ENCODE measurements at regions not wholly inside any gene's neighbourhood (a gene's known extent, or its start where the extent isn't known, plus 50 kb on each side); places are given as distances from the start of the nearest gene placed in this dataset.

DNA sequence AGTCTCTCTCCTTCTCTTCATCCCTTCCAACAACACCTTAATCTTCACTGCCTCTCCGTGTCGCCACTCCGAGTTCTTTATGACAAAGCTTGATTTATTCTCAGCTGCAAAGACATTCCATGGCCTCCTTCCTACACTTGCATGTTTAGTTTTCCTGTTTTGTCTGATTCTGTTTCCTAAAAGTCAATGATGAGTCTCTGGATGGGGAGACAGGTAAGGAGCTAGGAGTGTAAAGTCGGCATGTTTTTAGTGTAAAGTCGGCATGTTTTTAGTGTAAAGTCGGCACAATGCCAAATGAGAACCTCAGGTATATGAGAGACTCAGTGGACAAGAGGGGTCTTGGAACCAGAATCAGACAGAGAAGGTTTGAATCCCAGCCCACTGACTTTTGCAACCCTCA is 362.3 kb upstream of the EEF2KMT start:
- Histone ChIP-seq H3K27ac (no peak overlapping the region), H3K27me3 (no peaks in the 10 kb centered on the region), H3K4me1 (no peaks in the 10 kb centered on the region), H3K9me3 (no peaks in the 10 kb centered on the region), H3K36me3 (no peaks in the 10 kb centered on the region), H3K4me3 (no peak overlapping the region)
- 87 to 89% methylated on average over 6 of the region's 6 CpGs for whole genome bisulfite sequencing, 2 donors
- TF ChIP-seq POLR2A (IDR thresholded peaks at IDR 0.05) = no peak
- no peak for DNase-seq
- ATAC-seq (ENCODE audit: low FRiP score in 2 of 2) = no peak

GRCh38 chr16:5455110-5455509 is 357.5 kb upstream of the EEF2KMT start:
- Histone ChIP-seq H3K27me3 (no peaks in the 10 kb centered on the region), H3K9me3 (no peaks in the 10 kb centered on the region), H3K4me1 (no peaks in the 10 kb centered on the region), H3K27ac (no peak overlapping the region), H3K4me3 (no peak overlapping the region), H3K36me3 (no peaks in the 10 kb centered on the region)
- DNase-seq (no peak), ATAC-seq (ENCODE audit: low FRiP score in 2 of 2) (no peak)
- TF ChIP-seq, protein P1, sequence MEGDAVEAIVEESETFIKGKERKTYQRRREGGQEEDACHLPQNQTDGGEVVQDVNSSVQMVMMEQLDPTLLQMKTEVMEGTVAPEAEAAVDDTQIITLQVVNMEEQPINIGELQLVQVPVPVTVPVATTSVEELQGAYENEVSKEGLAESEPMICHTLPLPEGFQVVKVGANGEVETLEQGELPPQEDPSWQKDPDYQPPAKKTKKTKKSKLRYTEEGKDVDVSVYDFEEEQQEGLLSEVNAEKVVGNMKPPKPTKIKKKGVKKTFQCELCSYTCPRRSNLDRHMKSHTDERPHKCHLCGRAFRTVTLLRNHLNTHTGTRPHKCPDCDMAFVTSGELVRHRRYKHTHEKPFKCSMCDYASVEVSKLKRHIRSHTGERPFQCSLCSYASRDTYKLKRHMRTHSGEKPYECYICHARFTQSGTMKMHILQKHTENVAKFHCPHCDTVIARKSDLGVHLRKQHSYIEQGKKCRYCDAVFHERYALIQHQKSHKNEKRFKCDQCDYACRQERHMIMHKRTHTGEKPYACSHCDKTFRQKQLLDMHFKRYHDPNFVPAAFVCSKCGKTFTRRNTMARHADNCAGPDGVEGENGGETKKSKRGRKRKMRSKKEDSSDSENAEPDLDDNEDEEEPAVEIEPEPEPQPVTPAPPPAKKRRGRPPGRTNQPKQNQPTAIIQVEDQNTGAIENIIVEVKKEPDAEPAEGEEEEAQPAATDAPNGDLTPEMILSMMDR (IDR thresholded peaks at IDR 0.05) = no peak
- TF ChIP-seq POLR2AphosphoS5 (IDR thresholded peaks at IDR 0.05) = no peak
- TF ChIP-seq EP300 (IDR thresholded peaks at IDR 0.05) = no peak
- TF ChIP-seq POLR2A (IDR thresholded peaks at IDR 0.05) = no peak
- WGBS, 2 donors = 100% methylated on average over 1 of the region's 1 CpG

DNA sequence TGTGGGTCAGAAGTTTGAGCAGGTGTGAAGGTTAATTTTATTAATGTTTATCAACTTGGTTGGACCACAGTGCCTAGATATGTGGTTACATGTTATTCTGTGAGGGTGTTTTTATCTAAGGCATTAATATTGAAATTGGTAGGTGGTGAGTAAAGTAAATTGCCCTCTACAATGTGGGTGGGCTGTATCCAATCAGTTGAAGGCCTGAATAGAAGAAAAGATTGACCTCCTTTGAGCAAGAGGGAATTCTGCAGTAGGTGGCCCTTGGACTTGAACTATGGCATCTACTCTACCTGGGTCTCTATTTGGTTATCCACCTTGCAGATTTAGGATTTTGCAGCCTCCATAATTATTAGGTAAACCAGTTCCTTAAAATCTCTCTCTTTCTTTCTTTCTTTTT is 356.8 kb upstream of the EEF2KMT start:
- no peak for TF ChIP-seq EP300 (IDR thresholded peaks at IDR 0.05)
- TF ChIP-seq POLR2A (IDR thresholded peaks at IDR 0.05) = no peak
- TF ChIP-seq, protein P1 (IDR thresholded peaks at IDR 0.05) = no peak
- TF ChIP-seq POLR2AphosphoS5 (IDR thresholded peaks at IDR 0.05) = no peak
- no peaks in the 10 kb centered on the region for H3K36me3 ChIP-seq
- H3K27me3 ChIP-seq = no peaks in the 10 kb centered on the region
- no peaks in the 10 kb centered on the region for H3K4me1 ChIP-seq
- no peak for DNase-seq
- no peak for ATAC-seq (ENCODE audit: low FRiP score in 2 of 2)
- H3K4me3 ChIP-seq = no peak overlapping the region
- H3K27ac ChIP-seq = no peak overlapping the region
- H3K9me3 ChIP-seq = no peaks in the 10 kb centered on the region

DNA sequence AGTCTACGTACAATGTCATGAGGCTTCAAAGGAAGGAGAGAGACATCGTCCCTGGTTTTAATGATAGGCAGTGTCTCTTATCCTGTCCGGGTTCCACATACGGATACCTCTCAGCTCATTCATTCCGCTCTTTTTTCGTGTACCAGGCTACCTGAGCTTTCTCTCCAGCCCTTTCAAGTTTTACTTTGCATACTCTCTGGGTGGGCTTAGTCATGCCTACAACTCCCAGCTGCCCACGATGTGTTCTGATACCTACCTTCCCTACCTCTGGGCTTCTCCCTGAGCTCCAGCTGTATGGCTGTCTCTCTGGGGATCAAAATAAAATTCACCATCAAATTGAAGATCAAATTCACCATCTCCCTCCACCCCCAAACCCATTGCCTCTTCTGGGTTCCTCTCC is 354.0 kb upstream of the EEF2KMT start:
- TF ChIP-seq POLR2A (IDR thresholded peaks at IDR 0.05) = no peak
- Histone ChIP-seq H3K4me1 (no peaks in the 10 kb centered on the region), H3K27ac (no peak overlapping the region), H3K9me3 (no peaks in the 10 kb centered on the region), H3K27me3 (no peaks in the 10 kb centered on the region), H3K4me3 (no peak overlapping the region), H3K36me3 (no peaks in the 10 kb centered on the region)
- no peak for ATAC-seq (ENCODE audit: low FRiP score in 2 of 2)
- DNase-seq = no peak
- 44 to 46% methylated on average over 7 of the region's 7 CpGs for WGBS, 2 donors

- DNase-seq (no peak), ATAC-seq (ENCODE audit: low FRiP score in 2 of 2) (no peak)
- no peaks in the 10 kb centered on the region for H3K9me3 ChIP-seq
- no peaks in the 10 kb centered on the region for H3K36me3 ChIP-seq
- no peaks in the 10 kb centered on the region for H3K27me3 ChIP-seq
- TF ChIP-seq POLR2AphosphoS5 (IDR thresholded peaks at IDR 0.05) (no peak), POLR2A (IDR thresholded peaks at IDR 0.05) (no peak), EP300 (IDR thresholded peaks at IDR 0.05) (no peak)
- TF ChIP-seq, protein P1 (IDR thresholded peaks at IDR 0.05) = no peak
- 29 to 37% methylated on average over 10 to 15 of the region's 15 CpGs for WGBS, 2 donors
- H3K4me3 ChIP-seq = no peak overlapping the region
- no peaks in the 10 kb centered on the region for H3K4me1 ChIP-seq
- H3K27ac ChIP-seq = no peak overlapping the region
These were observed 353.0 kb upstream of the EEF2KMT start for GRCh38 chr16:5450409-5451104.

DNA sequence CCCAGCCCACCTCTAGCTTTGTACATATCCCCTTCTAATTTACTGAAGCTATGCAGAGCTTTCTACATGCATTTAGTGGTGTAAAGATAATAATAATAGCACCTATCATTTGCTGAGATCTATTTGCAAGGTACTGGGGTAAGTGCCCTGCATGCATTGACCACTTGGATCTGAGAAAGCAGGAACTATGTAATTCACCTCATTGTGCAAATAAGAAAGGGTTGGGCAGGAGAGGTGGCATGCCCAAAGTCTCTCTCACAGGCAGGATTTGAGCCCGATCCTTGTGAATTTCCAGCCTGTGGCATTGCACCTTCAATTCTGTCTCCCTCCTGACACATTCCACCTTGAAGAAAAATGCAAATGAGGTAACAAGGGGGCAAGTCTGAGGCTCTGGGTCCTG is 352.3 kb upstream of the EEF2KMT start:
- WGBS, 2 donors = 33 to 65% methylated on average over 1 of the region's 1 CpG
- Histone ChIP-seq H3K4me3 (no peak overlapping the region), H3K36me3 (no peaks in the 10 kb centered on the region), H3K9me3 (no peaks in the 10 kb centered on the region), H3K27me3 (no peaks in the 10 kb centered on the region), H3K27ac (no peak overlapping the region), H3K4me1 (no peaks in the 10 kb centered on the region)
- ATAC-seq (ENCODE audit: low FRiP score in 2 of 2) (no peak), DNase-seq (no peak)
- TF ChIP-seq EP300 (IDR thresholded peaks at IDR 0.05) (no peak), POLR2A (IDR thresholded peaks at IDR 0.05) (no peak), POLR2AphosphoS5 (IDR thresholded peaks at IDR 0.05) (no peak)
- TF ChIP-seq, protein P1 (IDR thresholded peaks at IDR 0.05) = no peak
